Vagina (tissue), 2 donors: ENCODE measurements at regions not wholly inside any gene's neighbourhood (a gene's known extent, or its start where the extent isn't known, plus 50 kb on each side); places are given as distances from the start of the nearest gene placed in this dataset.

Source experiments
- POLR2A ChIP-seq, 2 donors: fragments of 450-650 bp; IDR thresholded peaks; one replicate each; pipeline ENCODE4 v1.6.1; 2017; ENCODE audit warnings: antibody characterized with exemption in 2 of 2, mild to moderate bottlenecking in 2 of 2, moderate library complexity in 2 of 2
- TF ChIP-seq, protein P1 (sequence below), 3 experiments: fragments of 450-650 bp in 2 of 3; fragments of 200-600 bp in 1 of 3; sonication (generic) in 1 of 3; IDR thresholded peaks; one replicate each; pipeline ENCODE4 v1.5.1; 2017 to 2019; ENCODE audit warnings: antibody characterized with exemption in 3 of 3, mild to moderate bottlenecking in 2 of 3, moderate library complexity in 2 of 3

DNA sequence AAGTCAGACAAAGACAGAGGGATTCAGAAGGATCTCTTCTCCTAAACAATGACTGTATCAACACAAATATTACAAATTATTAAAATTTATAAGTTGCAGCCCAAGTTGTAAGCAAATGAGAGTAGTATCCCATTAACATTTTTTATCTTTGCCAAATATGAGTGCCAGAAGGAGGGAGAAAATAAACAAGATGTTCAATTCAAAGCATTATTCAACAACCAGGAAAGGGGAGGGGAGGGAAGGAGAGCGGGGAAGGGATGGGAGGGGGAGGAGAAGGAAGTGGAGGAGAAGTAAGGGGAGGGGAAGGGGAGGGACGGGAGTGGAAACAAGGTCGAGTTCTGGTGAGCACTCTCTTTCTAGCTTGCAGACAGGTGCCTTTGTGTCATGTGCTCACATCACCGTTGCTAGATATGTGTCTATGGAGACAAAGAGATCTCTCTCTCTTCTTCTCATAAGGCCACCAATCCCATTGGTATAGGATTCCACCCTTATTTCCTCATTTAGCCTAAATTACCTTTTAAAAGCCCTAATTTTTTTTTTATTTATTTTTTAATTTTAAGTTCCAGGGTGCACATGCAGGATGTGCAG, 679.6 kb upstream of the CHAC2 start:
- TF ChIP-seq, protein P1, sequence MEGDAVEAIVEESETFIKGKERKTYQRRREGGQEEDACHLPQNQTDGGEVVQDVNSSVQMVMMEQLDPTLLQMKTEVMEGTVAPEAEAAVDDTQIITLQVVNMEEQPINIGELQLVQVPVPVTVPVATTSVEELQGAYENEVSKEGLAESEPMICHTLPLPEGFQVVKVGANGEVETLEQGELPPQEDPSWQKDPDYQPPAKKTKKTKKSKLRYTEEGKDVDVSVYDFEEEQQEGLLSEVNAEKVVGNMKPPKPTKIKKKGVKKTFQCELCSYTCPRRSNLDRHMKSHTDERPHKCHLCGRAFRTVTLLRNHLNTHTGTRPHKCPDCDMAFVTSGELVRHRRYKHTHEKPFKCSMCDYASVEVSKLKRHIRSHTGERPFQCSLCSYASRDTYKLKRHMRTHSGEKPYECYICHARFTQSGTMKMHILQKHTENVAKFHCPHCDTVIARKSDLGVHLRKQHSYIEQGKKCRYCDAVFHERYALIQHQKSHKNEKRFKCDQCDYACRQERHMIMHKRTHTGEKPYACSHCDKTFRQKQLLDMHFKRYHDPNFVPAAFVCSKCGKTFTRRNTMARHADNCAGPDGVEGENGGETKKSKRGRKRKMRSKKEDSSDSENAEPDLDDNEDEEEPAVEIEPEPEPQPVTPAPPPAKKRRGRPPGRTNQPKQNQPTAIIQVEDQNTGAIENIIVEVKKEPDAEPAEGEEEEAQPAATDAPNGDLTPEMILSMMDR (IDR thresholded peaks at IDR 0.05), result no peak
- no peak for TF ChIP-seq POLR2A (IDR thresholded peaks at IDR 0.05)
